Adrenal gland (tissue), 9 donors: ENCODE measurements at regions not wholly inside any gene's neighbourhood (a gene's known extent, or its start where the extent isn't known, plus 50 kb on each side); places are given as distances from the start of the nearest gene placed in this dataset.

ENCODE experiments used
- DNase-seq, 7 donors: peaks; one replicate each; pipeline ENCODE4 v3.0.0-alpha.2; 2019 to 2020
- H3K27ac ChIP-seq, 5 donors: fragments of 200-600 bp; sonication (generic) in 4 of 5; 1 replicate in 3 of 5; 2 replicates in 2 of 5; pipeline versions ENCODE4 v1.5.1 to v1.8.0; 2016 to 2020; ENCODE audit warnings: mild to moderate bottlenecking in 1 of 5
- H3K27me3 ChIP-seq: fragments of 200-600 bp; 2 replicates; pipeline ENCODE4 v1.8.0; 2021
- H3K36me3 ChIP-seq, 2 donors: fragments of 200-600 bp; replicated peaks in 1 of 2; 1 replicate in 1 of 2; 2 replicates in 1 of 2; pipeline versions ENCODE4 v1.5.1 to v1.8.0; 2018 to 2022
- H3K4me1 ChIP-seq, 2 donors: fragments of 200-600 bp; replicated peaks in 1 of 2; 1 replicate in 1 of 2; 2 replicates in 1 of 2; pipeline versions ENCODE4 v1.5.1 to v1.8.0; 2018 to 2021
- H3K4me3 ChIP-seq, 4 donors: fragments of 200-600 bp; sonication (generic) in 3 of 4; one replicate each; pipeline ENCODE4 v1.5.1; 2016 to 2018
- H3K9me3 ChIP-seq, 3 donors: fragments of 200-600 bp; sonication (generic) in 1 of 3; replicated peaks in 1 of 3; 1 replicate in 2 of 3; 2 replicates in 1 of 3; pipeline versions ENCODE4 v1.5.1 to v1.8.0; 2016 to 2021
- POLR2A ChIP-seq, 2 donors: fragments of 450-650 bp; IDR thresholded peaks; one replicate each; pipeline ENCODE4 v1.6.1; 2017; ENCODE audit warnings: antibody characterized with exemption in 2 of 2, mild to moderate bottlenecking in 2 of 2, moderate library complexity in 1 of 2
- WGBS, 4 donors: extraction: QIAGEN DNeasy Blood & Tissue Kit in 2 of 4; methylation state at CpG; one replicate each; pipeline versions ENCODE4 v1.1.5 to v1.1.7; 2013 to 2017; 5-methylcytosine and 5-hydroxymethylcytosine counted together
- intact Hi-C, 2 donors: fragments of 100-400 bp; cut with DNase I; formaldehyde crosslinking; loops; one replicate each; pipeline versions ENCODE4 v1.14.1 to v1.15.0; 2022 to 2023
- TF ChIP-seq, protein P1 (sequence below), 6 experiments: fragments of 450-650 bp in 4 of 6; fragments of 200-600 bp in 2 of 6; sonication (generic) in 1 of 6; IDR thresholded peaks; 1 replicate in 5 of 6; 2 replicates in 1 of 6; pipeline versions ENCODE4 v1.5.1 to v1.8.0; 2016 to 2021; ENCODE audit warnings: antibody characterized with exemption in 6 of 6, mild to moderate bottlenecking in 2 of 6, moderate library complexity in 1 of 6
- donor health status: healthy with polysubstance abuse.
- donor health status: Bipolar disorder and iron deficiency.
- donor health status: DM: yes; HTN: yes; CAD: no.
- donor health status: DM: no; HTN: no; CAD: no.
- donor health status: DM: no; HTN: no; CAD: no.

GRCh38 chr5:30063503-30063902 is 1130.0 kb upstream of the CDH6 start:
- Histone ChIP-seq H3K4me3 (no peak overlapping the region), H3K4me1 (no peaks in the 10 kb centered on the region), H3K27ac (no peak overlapping the region), H3K9me3 (no peaks in the 10 kb centered on the region), H3K27me3 (no peaks in the 10 kb centered on the region), H3K36me3 (no peaks in the 10 kb centered on the region)
- intact Hi-C loops: no loop called here
- DNase-seq: no peak
- no peak for TF ChIP-seq POLR2A (IDR thresholded peaks at IDR 0.05)

DNA sequence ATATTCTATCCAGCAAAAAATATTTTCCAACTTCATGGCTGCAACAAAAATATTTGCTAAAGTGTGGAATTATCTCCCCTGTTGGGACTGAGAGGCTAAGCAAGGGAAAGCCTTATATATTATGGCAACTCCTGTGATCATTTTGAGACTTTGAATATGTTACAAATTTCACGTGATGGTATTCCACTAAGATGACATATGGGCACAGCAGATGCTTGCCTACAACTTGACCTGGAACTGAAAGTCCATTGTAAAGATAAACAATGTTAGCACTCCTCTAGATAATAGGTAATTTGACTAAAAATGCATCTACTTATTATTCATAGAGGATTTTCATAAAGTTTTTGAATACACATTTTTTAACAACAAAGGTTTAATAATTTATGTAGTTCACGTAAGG is 1141.5 kb upstream of the CDH6 start:
- intact Hi-C loops: no loop called here
- Histone ChIP-seq H3K27me3 (no peaks in the 10 kb centered on the region), H3K4me1 (no peaks in the 10 kb centered on the region), H3K36me3 (no peaks in the 10 kb centered on the region), H3K9me3 (no peaks in the 10 kb centered on the region), H3K4me3 (no peak overlapping the region), H3K27ac (no peak overlapping the region)
- DNase-seq: no peak
- TF ChIP-seq, protein P1, sequence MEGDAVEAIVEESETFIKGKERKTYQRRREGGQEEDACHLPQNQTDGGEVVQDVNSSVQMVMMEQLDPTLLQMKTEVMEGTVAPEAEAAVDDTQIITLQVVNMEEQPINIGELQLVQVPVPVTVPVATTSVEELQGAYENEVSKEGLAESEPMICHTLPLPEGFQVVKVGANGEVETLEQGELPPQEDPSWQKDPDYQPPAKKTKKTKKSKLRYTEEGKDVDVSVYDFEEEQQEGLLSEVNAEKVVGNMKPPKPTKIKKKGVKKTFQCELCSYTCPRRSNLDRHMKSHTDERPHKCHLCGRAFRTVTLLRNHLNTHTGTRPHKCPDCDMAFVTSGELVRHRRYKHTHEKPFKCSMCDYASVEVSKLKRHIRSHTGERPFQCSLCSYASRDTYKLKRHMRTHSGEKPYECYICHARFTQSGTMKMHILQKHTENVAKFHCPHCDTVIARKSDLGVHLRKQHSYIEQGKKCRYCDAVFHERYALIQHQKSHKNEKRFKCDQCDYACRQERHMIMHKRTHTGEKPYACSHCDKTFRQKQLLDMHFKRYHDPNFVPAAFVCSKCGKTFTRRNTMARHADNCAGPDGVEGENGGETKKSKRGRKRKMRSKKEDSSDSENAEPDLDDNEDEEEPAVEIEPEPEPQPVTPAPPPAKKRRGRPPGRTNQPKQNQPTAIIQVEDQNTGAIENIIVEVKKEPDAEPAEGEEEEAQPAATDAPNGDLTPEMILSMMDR (IDR thresholded peaks at IDR 0.05): no peak
- TF ChIP-seq POLR2A (IDR thresholded peaks at IDR 0.05): no peak
- 63 to 68% (median 67%) methylated on average over 2 of the region's 2 CpGs for WGBS, 4 donors

DNA sequence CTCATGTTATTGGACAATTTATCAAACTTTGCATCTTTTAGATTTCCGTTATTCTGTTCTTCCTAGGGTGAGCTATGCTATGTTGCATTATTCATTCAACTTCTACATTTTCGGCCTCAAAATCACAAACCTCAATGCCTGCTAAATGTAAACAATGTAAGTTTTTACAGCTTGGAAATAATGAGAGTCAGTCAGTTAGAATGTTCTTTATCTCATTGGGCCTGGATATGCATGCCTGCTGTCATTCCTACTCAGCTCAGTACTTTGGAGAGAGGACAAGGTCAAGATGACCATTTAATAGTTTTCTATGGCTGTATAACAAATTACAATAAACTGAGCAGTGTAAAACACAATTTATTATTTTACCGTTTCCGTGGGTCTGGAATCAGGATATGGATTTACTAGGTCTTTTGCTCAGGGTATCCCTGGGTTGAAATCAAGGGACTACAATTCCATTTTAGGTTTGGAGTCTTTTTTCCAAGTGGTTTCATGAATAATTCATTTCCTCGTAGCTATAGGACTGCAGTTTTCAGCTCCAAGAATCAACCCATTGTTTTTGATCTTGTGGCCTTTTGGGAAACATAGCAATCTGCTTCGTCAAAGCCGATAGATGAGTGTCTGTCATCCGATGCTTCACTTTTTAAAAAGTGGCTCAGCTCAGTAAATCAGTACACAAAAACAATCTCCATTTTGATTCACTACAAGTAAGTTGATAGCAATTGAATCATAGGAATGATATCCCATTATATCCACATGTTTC is 1143.2 kb upstream of the CDH6 start:
- intact Hi-C loops: no loop called here
- Histone ChIP-seq H3K36me3 (no peaks in the 10 kb centered on the region), H3K27me3 (no peaks in the 10 kb centered on the region), H3K27ac (no peak overlapping the region), H3K4me3 (no peak overlapping the region), H3K9me3 (no peaks in the 10 kb centered on the region), H3K4me1 (no peaks in the 10 kb centered on the region)
- TF ChIP-seq, protein P1 (IDR thresholded peaks at IDR 0.05): no peak
- TF ChIP-seq POLR2A (IDR thresholded peaks at IDR 0.05): no peak
- no peak for DNase-seq
- WGBS, 4 donors: 62 to 74% (median 71%) methylated on average over 8 of the region's 8 CpGs

DNA sequence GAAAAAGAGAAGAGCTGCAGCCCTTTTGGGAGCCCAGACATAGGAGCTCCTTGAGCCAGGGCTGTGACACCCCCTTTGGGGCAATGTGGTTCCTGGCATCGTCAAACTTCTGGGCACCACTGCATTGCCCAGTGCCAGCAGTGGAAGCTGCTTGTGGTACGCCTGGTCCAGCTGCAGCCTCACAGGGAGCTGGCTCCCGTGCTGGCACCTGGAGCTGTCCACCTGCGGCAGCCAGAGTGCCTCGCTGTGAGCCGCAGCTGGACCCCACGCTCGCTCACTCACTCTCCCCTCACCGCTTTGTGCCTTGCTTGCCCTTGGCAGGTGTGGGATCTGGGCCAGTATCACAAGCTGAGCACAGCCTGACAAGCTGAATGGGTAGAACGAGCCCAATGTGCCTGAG is 1150.8 kb upstream of the CDH6 start:
- Histone ChIP-seq H3K36me3 (no peaks in the 10 kb centered on the region), H3K27me3 (no peaks in the 10 kb centered on the region), H3K27ac (no peak overlapping the region), H3K9me3 (no peaks in the 10 kb centered on the region), H3K4me3 (no peak overlapping the region), H3K4me1 (no peaks in the 10 kb centered on the region)
- WGBS, 4 donors: 77 to 100% (median 85%) methylated on average over 2 to 10 of the region's 10 CpGs
- no peak for DNase-seq
- TF ChIP-seq, protein P1 (IDR thresholded peaks at IDR 0.05): no peak
- no peak for TF ChIP-seq POLR2A (IDR thresholded peaks at IDR 0.05)
- intact Hi-C loops: no loop called here

GRCh38 chr5:30041831-30042385 is 1151.6 kb upstream of the CDH6 start:
- Histone ChIP-seq H3K4me1 (no peaks in the 10 kb centered on the region), H3K4me3 (no peak overlapping the region), H3K27ac (no peak overlapping the region), H3K27me3 (no peaks in the 10 kb centered on the region), H3K9me3 (no peaks in the 10 kb centered on the region), H3K36me3 (no peaks in the 10 kb centered on the region)
- TF ChIP-seq, protein P1 (IDR thresholded peaks at IDR 0.05): no peak
- TF ChIP-seq POLR2A (IDR thresholded peaks at IDR 0.05): no peak
- intact Hi-C loops: no loop called here
- DNase-seq: no peak
- WGBS, 4 donors: 56 to 73% (median 67%) methylated on average over 1 to 7 of the region's 7 CpGs
